HG03354 (cell line): ENCODE measurements at regions not wholly inside any gene's neighbourhood (a gene's known extent, or its start where the extent isn't known, plus 50 kb on each side); places are given as distances from the start of the nearest gene placed in this dataset.
"Not testable (repeated sequence)": the region's sequence is repeated elsewhere in the genome, so short reads cannot be mapped to it uniquely, and the experiment has no call there.

Source experiments
- ATAC-seq: cut with Tn5 transposase; IDR thresholded peaks from one replicate; pipeline ENCODE4 v1.9.1; 2021; ENCODE audit warnings: mild to moderate bottlenecking; ENCODE audit not compliant: unreplicated experiment, poor library complexity, severe bottlenecking

- ATAC-seq = no peak
Observed at GRCh38 chr9:135380311-135380960, 99.1 kb upstream of the PPP1R26 start.

DNA sequence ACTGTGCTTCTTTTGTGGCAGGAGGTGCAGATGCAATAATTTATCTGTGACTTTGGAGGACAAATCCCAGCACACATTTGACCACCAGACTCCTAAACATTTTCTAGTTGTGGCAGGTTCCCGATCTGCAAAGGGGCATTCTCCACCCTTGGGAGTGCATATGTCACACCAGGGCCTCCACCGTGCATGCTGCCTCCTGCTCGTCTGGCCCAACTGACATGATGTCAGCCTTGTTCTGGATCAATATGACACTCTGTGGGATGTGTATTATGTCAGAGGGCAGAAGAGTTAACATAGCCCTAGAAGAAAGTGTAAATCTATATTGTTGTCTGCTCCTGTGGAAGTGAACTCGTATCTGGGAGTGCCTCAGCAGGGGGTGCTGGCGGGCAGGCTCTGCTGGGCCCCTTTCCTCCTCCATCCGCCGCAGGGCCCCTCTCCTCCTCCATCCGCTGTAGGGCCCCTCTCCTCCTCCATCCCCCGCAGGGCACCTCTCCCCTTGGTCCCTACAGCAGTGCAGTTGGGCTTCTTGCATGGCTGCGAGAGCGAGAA, 97.7 kb upstream of the PPP1R26 start:
- ATAC-seq = no peak

DNA sequence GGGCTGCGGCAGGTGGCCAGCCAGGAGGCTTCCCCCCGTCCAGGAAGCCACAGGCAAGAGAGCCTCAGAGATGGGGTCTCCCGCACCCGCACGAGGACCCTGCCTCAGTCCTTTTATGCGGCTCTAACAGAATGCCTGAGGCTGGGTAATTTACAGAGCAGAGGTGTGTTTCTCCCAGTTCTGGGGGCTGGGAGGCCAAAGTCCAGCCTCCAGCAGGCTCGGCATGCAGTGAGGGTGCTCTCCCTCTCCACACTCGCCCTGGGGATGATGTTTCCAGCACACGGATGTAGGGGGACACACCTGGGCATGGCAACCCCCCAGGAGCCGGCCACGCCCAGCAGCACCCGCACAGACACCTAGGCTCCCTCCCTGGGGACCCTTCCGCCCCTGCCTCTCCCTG, 95.4 kb upstream of the PPP1R26 start:
- no peak for ATAC-seq

DNA sequence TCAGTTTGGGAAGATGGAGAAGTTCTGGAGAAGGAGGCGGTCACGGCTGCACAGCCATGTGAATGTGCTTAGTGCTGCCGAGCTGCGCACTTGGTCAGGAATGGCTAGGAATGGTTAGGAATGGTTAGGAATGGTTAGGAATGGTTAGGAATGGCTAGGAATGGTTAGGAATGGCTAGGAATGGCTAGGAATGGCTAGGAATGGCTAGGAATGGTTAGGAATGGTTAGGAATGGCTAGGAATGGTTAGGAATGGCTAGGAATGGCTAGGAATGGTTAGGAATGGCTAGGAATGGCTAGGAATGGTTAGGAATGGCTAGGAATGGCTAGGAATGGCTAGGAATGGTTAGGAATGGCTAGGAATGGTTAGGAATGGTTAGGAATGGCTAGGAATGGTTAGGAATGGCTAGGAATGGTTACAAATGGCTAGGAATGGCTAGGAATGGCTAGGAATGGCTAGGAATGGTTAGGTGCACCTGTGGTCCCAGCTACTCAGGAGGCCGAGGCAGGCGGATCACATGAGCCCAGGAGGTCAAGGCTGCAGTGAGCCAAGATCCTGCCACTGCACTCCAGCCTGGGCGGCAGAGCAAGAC, 94.7 kb upstream of the PPP1R26 start:
- ATAC-seq = not testable (repeated sequence)

GRCh38 chr9:135385793-135386192, 93.8 kb upstream of the PPP1R26 start:
- no peak for ATAC-seq

- ATAC-seq = no peak
Observed at GRCh38 chr9:135387976-135388375, 91.6 kb upstream of the PPP1R26 start.

- ATAC-seq = no peak
Observed at GRCh38 chr9:135388530-135388929, 91.1 kb upstream of the PPP1R26 start.

DNA sequence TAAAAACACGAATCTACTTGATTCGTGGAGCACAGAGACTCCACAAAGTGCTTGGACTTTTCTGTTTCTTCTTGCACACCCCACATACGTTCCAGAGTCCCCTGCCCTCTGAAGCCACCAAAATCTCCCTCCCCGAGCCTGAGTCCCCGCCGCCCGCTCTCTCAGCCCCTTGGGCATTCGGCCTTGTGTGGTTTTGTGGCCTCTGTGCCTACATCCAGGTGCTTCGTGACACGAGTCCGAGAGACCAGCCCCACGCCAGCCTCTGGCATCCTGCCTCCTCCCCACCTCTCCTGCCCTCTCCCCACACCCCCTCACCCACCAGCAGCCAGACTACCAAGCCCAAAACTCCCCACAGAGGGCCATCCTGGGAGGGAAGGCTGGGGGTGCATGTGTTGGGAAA, 87.8 kb upstream of the PPP1R26 start:
- ATAC-seq = no peak

- no peak for ATAC-seq
Observed at GRCh38 chr9:135392511-135392910, 87.1 kb upstream of the PPP1R26 start.

DNA sequence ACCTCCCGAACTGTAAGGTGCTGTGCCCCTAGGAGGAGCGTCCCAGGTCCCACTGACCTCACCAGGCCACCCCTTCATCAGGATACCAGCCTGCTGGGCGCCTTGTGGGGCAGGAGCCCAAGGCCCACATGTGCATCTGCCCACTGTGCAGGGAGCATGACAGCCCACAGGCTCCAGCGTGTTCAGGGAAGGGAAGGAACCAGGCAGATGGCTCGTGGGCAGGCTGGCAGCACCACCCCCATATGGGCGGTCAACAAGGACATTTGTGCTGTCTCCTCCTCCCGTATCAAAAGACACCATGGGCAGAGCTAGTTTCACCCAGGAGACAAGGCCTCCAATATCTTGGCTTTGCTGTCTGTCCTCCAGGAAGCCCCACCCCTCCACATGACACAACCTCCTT, 85.5 kb upstream of the PPP1R26 start:
- ATAC-seq = no peak

- ATAC-seq = no peak
Observed at GRCh38 chr9:135394699-135395645, 84.6 kb upstream of the PPP1R26 start.

GRCh38 chr9:135397142-135397541, 82.4 kb upstream of the PPP1R26 start:
- ATAC-seq = no peak

GRCh38 chr9:135399000-135399649, 80.5 kb upstream of the PPP1R26 start:
- ATAC-seq = no peak

DNA sequence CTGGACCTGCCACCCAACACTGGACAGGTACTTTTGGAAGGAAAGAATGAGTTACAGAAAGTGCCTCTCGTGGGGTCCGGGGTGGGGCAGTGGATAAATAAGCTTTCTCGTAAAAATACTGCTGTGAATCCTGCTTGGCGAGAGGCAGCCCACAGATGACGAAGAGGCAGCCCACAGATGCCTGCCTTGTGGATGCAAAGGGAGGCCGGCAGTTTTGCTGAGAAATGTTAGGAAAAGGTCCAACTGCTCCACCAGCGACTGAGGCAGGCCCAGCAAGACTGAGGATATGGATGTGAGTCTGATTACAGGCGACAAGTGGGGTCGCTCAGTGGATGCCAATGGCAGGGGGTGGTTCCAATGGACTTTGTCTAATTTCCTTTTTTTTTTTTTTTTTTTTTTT, 79.1 kb upstream of the PPP1R26 start:
- no peak for ATAC-seq

DNA sequence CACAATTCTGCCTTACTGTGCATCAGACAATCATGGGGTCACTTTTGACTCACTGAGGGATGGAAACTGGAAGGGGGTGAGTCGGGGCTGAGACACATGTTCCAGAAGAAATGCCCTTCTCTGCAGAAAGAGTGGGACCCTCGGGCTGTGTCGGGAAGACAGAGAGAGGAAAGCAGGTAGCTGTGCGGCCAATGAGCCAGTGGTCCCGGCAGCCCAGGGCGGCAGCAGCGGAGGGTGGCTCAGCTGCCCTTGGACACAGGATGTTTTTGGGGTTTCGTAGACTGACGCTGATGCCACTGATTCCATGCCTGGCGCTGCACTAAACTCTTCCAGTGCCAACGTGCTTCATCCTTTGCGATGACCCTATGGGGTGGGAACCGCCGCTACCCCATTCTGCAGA, 78.4 kb upstream of the PPP1R26 start:
- ATAC-seq = no peak

DNA sequence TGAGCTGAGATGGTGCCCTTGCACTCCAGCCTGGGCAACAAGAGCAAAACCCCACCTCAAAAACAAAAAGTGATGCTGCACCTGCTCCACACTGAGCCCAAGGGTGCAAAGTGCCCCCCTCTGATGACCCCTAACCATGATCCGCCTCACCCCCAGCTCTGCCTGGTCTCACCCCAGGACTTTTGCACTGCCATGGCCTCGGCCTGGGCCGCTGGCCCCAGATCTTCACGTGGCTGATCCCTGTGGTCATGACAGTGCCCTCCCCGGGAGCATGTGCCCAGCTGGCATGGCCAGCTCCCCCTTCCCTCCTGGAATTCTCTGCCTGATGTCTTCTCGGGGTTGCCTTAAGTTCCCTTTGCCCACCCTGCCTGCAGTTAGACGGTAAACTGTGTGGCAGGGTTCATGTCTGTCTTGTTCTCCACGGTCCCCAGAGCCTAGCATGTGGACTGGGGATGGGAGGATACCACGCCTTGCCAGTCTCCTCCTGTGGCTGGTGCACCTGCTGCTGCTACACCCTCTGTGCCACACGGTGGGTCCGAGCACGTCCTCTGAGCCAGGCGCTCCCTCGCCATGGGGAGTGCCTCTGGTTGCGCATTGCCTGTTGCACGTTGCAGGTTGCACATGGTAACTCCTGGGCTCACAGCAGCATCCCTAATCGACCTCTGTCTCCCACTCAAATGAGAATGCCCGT, 77.4 kb upstream of the PPP1R26 start:
- no peak for ATAC-seq

- no peak for ATAC-seq
Observed at GRCh38 chr9:135402739-135403695, 76.6 kb upstream of the PPP1R26 start.

- ATAC-seq = no peak
Observed at GRCh38 chr9:135403733-135404450, 75.7 kb upstream of the PPP1R26 start.
